Activated naive CD8-positive, alpha-beta T cell treated with anti-CD3 and anti-CD28 coated beads for 36 hours (primary cell): ENCODE measurements at regions not wholly inside any gene's neighbourhood (a gene's known extent, or its start where the extent isn't known, plus 50 kb on each side); places are given as distances from the start of the nearest gene placed in this dataset.
"Not testable (repeated sequence)": the region's sequence is repeated elsewhere in the genome, so short reads cannot be mapped to it uniquely, and the experiment has no call there.

ENCODE experiments used
- DNase-seq: peaks from one replicate; pipeline ENCODE4 v3.0.0; 2021
- H3K27ac Mint-ChIP-seq: one replicate; pipeline ENCODE4 v1.8.0; 2022; ENCODE audit warnings: mild to moderate bottlenecking, moderate library complexity, mixed read lengths
- H3K27me3 Mint-ChIP-seq: one replicate; pipeline ENCODE4 v1.8.0; 2022; ENCODE audit warnings: mild to moderate bottlenecking, mixed read lengths
- H3K36me3 Mint-ChIP-seq: one replicate; pipeline ENCODE4 v1.8.0; 2021; ENCODE audit warnings: mild to moderate bottlenecking, mixed read lengths
- H3K4me1 Mint-ChIP-seq: one replicate; pipeline ENCODE4 v1.8.0; 2021; ENCODE audit warnings: mixed read lengths
- H3K4me3 Mint-ChIP-seq: one replicate; pipeline ENCODE4 v1.8.0; 2022; ENCODE audit warnings: mild to moderate bottlenecking, moderate library complexity, mixed read lengths
- H3K9me3 Mint-ChIP-seq: one replicate; pipeline ENCODE4 v1.8.0; 2022; ENCODE audit warnings: mixed read lengths

GRCh38 chr13:83178008-83178407, 704.3 kb downstream of the SLITRK1 start:
- Mint-ChIP-seq H3K9me3 (peaks cover 2% of the 10 kb centered on the region), H3K27ac (no peak overlapping the region), H3K4me3 (no peak overlapping the region), H3K4me1 (no peaks in the 10 kb centered on the region), H3K27me3 (no peaks in the 10 kb centered on the region), H3K36me3 (no peaks in the 10 kb centered on the region)
- no peak for DNase-seq

- DNase-seq: no peak
- no peaks in the 10 kb centered on the region for H3K36me3 Mint-ChIP-seq
- H3K27ac Mint-ChIP-seq: no peak overlapping the region
- H3K4me1 Mint-ChIP-seq: no peaks in the 10 kb centered on the region
- H3K4me3 Mint-ChIP-seq: no peak overlapping the region
- H3K9me3 Mint-ChIP-seq: peaks cover 2% of the 10 kb centered on the region
- no peaks in the 10 kb centered on the region for H3K27me3 Mint-ChIP-seq
Observed at GRCh38 chr13:83168590-83168989, 713.7 kb downstream of the SLITRK1 start.

- H3K36me3 Mint-ChIP-seq: no peaks in the 10 kb centered on the region
Observed at GRCh38 chr13:83167203-83167602, 715.1 kb downstream of the SLITRK1 start.

GRCh38 chr13:83166550-83166949, 715.7 kb downstream of the SLITRK1 start:
- Mint-ChIP-seq H3K36me3 (no peaks in the 10 kb centered on the region), H3K4me3 (no peak overlapping the region), H3K9me3 (no peaks in the 10 kb centered on the region), H3K4me1 (no peaks in the 10 kb centered on the region), H3K27ac (no peak overlapping the region), H3K27me3 (no peaks in the 10 kb centered on the region)
- DNase-seq: no peak

More at GRCh38 chr13:83167203-83167602, 715.1 kb downstream of the SLITRK1 start:
- H3K9me3 Mint-ChIP-seq: no peaks in the 10 kb centered on the region
- no peak for DNase-seq
- H3K27me3 Mint-ChIP-seq: no peaks in the 10 kb centered on the region
- H3K4me1 Mint-ChIP-seq: no peaks in the 10 kb centered on the region
- H3K27ac Mint-ChIP-seq: no peak overlapping the region
- H3K4me3 Mint-ChIP-seq: no peak overlapping the region

- H3K27ac Mint-ChIP-seq: no peak overlapping the region
- H3K36me3 Mint-ChIP-seq: no peaks in the 10 kb centered on the region
Observed at GRCh38 chr13:83162493-83162892, 719.8 kb downstream of the SLITRK1 start.

GRCh38 chr13:83153848-83154247, 728.4 kb downstream of the SLITRK1 start:
- Mint-ChIP-seq H3K9me3 (no peaks in the 10 kb centered on the region), H3K4me3 (no peak overlapping the region), H3K27ac (no peak overlapping the region), H3K27me3 (no peaks in the 10 kb centered on the region), H3K4me1 (no peaks in the 10 kb centered on the region), H3K36me3 (no peaks in the 10 kb centered on the region)
- no peak for DNase-seq

More at GRCh38 chr13:83162493-83162892, 719.8 kb downstream of the SLITRK1 start:
- Mint-ChIP-seq H3K9me3 (no peaks in the 10 kb centered on the region), H3K4me1 (no peaks in the 10 kb centered on the region), H3K27me3 (no peaks in the 10 kb centered on the region), H3K4me3 (no peak overlapping the region)
- no peak for DNase-seq

GRCh38 chr13:83151308-83151660, 731.0 kb downstream of the SLITRK1 start:
- no peak for DNase-seq
- Mint-ChIP-seq H3K27ac (no peak overlapping the region), H3K4me1 (no peaks in the 10 kb centered on the region), H3K4me3 (no peak overlapping the region), H3K9me3 (no peaks in the 10 kb centered on the region), H3K36me3 (no peaks in the 10 kb centered on the region), H3K27me3 (no peaks in the 10 kb centered on the region)

GRCh38 chr13:83150616-83151307, 731.5 kb downstream of the SLITRK1 start:
- no peak overlapping the region for H3K4me3 Mint-ChIP-seq
- DNase-seq: no peak
- no peaks in the 10 kb centered on the region for H3K4me1 Mint-ChIP-seq
- H3K27ac Mint-ChIP-seq: no peak overlapping the region
- H3K27me3 Mint-ChIP-seq: no peaks in the 10 kb centered on the region
- H3K36me3 Mint-ChIP-seq: no peaks in the 10 kb centered on the region
- no peaks in the 10 kb centered on the region for H3K9me3 Mint-ChIP-seq

- Mint-ChIP-seq H3K9me3 (peaks cover 3% of the 10 kb centered on the region), H3K27me3 (no peaks in the 10 kb centered on the region), H3K4me3 (no peak overlapping the region), H3K36me3 (no peaks in the 10 kb centered on the region), H3K4me1 (no peaks in the 10 kb centered on the region), H3K27ac (no peak overlapping the region)
- no peak for DNase-seq
Observed at GRCh38 chr13:83136660-83137059, 745.6 kb downstream of the SLITRK1 start.

- H3K27me3 Mint-ChIP-seq: no peaks in the 10 kb centered on the region
- DNase-seq: no peak
- H3K36me3 Mint-ChIP-seq: no peaks in the 10 kb centered on the region
- H3K9me3 Mint-ChIP-seq: no peaks in the 10 kb centered on the region
- no peaks in the 10 kb centered on the region for H3K4me1 Mint-ChIP-seq
- no peak overlapping the region for H3K4me3 Mint-ChIP-seq
- H3K27ac Mint-ChIP-seq: no peak overlapping the region
Observed at GRCh38 chr13:83125791-83126190, 756.5 kb downstream of the SLITRK1 start.

- Mint-ChIP-seq H3K4me3 (no peak overlapping the region), H3K4me1 (no peaks in the 10 kb centered on the region)
Observed at GRCh38 chr13:83121896-83122295, 760.4 kb downstream of the SLITRK1 start.

GRCh38 chr13:83117046-83117445, 765.2 kb downstream of the SLITRK1 start:
- no peaks in the 10 kb centered on the region for H3K4me1 Mint-ChIP-seq
- H3K36me3 Mint-ChIP-seq: no peaks in the 10 kb centered on the region
- H3K27me3 Mint-ChIP-seq: no peaks in the 10 kb centered on the region
- no peaks in the 10 kb centered on the region for H3K9me3 Mint-ChIP-seq
- H3K4me3 Mint-ChIP-seq: no peak overlapping the region
- no peak overlapping the region for H3K27ac Mint-ChIP-seq
- no peak for DNase-seq

More at GRCh38 chr13:83121896-83122295, 760.4 kb downstream of the SLITRK1 start:
- no peaks in the 10 kb centered on the region for H3K27me3 Mint-ChIP-seq
- H3K27ac Mint-ChIP-seq: no peak overlapping the region
- DNase-seq: no peak
- H3K36me3 Mint-ChIP-seq: no peaks in the 10 kb centered on the region
- no peaks in the 10 kb centered on the region for H3K9me3 Mint-ChIP-seq

- DNase-seq, H3K4me1 Mint-ChIP-seq, H3K36me3 Mint-ChIP-seq, H3K27ac Mint-ChIP-seq, H3K4me3 Mint-ChIP-seq, H3K9me3 Mint-ChIP-seq, H3K27me3 Mint-ChIP-seq: not testable (repeated sequence)
Observed at GRCh38 chr13:83101574-83102247, 780.6 kb downstream of the SLITRK1 start.

GRCh38 chr13:83100237-83100636, 782.0 kb downstream of the SLITRK1 start:
- H3K36me3 Mint-ChIP-seq: no peaks in the 10 kb centered on the region
- H3K9me3 Mint-ChIP-seq: peaks cover 1% of the 10 kb centered on the region
- no peak for DNase-seq
- H3K27me3 Mint-ChIP-seq: no peaks in the 10 kb centered on the region
- no peak overlapping the region for H3K27ac Mint-ChIP-seq
- H3K4me3 Mint-ChIP-seq: no peak overlapping the region
- H3K4me1 Mint-ChIP-seq: no peaks in the 10 kb centered on the region

GRCh38 chr13:83088858-83089257, 793.4 kb downstream of the SLITRK1 start:
- Mint-ChIP-seq H3K27me3 (no peaks in the 10 kb centered on the region), H3K27ac (no peak overlapping the region), H3K9me3 (peaks cover 4% of the 10 kb centered on the region), H3K4me3 (no peak overlapping the region), H3K4me1 (no peaks in the 10 kb centered on the region), H3K36me3 (no peaks in the 10 kb centered on the region)
- no peak for DNase-seq

- H3K9me3 Mint-ChIP-seq: peaks cover 4% of the 10 kb centered on the region
- H3K27ac Mint-ChIP-seq: no peak overlapping the region
- no peaks in the 10 kb centered on the region for H3K4me1 Mint-ChIP-seq
- H3K36me3 Mint-ChIP-seq: no peaks in the 10 kb centered on the region
- DNase-seq: no peak
- no peaks in the 10 kb centered on the region for H3K27me3 Mint-ChIP-seq
- H3K4me3 Mint-ChIP-seq: no peak overlapping the region
Observed at GRCh38 chr13:83086948-83087347, 795.3 kb downstream of the SLITRK1 start.
